ENCODE measurements at regions not wholly inside any gene's neighbourhood (a gene's known extent, or its start where the extent isn't known, plus 50 kb on each side); places are given as distances from the start of the nearest gene placed in this dataset.
A peak's percentile ranks its signal among the peaks of the same experiment; 100 is the strongest.

- no TSS peak for BruUV-seq (replicated peaks)
- intact Hi-C loops (cut with micrococcal nuclease; ENCODE audit: unreplicated experiment), result loop anchor here (2.0 to 10.0 kb wide), 3 partner anchors 281 to 425 kb away; no protein-coding TSS in a partner anchor
- ChIA-PET POLR2A (no interaction called here), CTCF (ENCODE audit: unreplicated experiment) (interaction anchor here (1.1 kb wide), 1 partner anchor 11 kb away, joined by 4 read pairs; no protein-coding TSS in a partner anchor)
- H3K4me1 ChIP-seq (ENCODE audit: insufficient read depth, low read length, poor library complexity, severe bottlenecking), result no peaks in the 10 kb centered on the region
- H3K4me3 ChIP-seq (ENCODE audit: low read depth, low read length, poor library complexity, severe bottlenecking), result no peak overlapping the region
- no peak overlapping the region for H3K4me2 ChIP-seq (ENCODE audit: low read length)
- no peaks in the 10 kb centered on the region for H3K79me2 ChIP-seq (ENCODE audit: insufficient read depth, low read depth, low read length)
- peak; percentile 20 for DNase-seq (ENCODE audit: low spot score)
- H3K27ac ChIP-seq (ENCODE audit: low read depth, low read length, poor library complexity, severe bottlenecking), result no peak overlapping the region
- H3K9me2 ChIP-seq (ENCODE audit: insufficient read depth, low read length), result no peaks in the 10 kb centered on the region
- no peaks in the 10 kb centered on the region for H4K20me1 ChIP-seq (ENCODE audit: insufficient read depth, low read length)
- no peaks in the 10 kb centered on the region for H3K36me3 ChIP-seq (ENCODE audit: insufficient read depth, low read length)
- no peak overlapping the region for H2AFZ ChIP-seq (ENCODE audit: low read length)
- no peaks in the 10 kb centered on the region for H3K9me3 ChIP-seq (ENCODE audit: low read length)
- TF ChIP-seq EZH2phosphoT487 (IDR thresholded peaks at IDR 0.05; ENCODE audit: borderline replicate concordance, low read depth, low read length) (no peak), CTCF (conservative IDR thresholded peaks at IDR 0.05; ENCODE audit: low read length) (peak; percentile 63)
These were observed 458.3 kb upstream of the SEL1L start for GRCh38 chr14:81991998-81992397.

- CTCF ChIA-PET (ENCODE audit: unreplicated experiment), result no interaction called here
- no peaks in the 10 kb centered on the region for H3K9me3 ChIP-seq (ENCODE audit: low read length)
- H3K4me2 ChIP-seq (ENCODE audit: low read length), result no peak overlapping the region
- no peak for DNase-seq (ENCODE audit: low spot score)
- POLR2A ChIA-PET, result no interaction called here
- no peaks in the 10 kb centered on the region for H3K4me1 ChIP-seq (ENCODE audit: insufficient read depth, low read length, poor library complexity, severe bottlenecking)
- intact Hi-C loops (cut with micrococcal nuclease; ENCODE audit: unreplicated experiment), result loop anchor here (5.0 to 10.0 kb wide), 2 partner anchors 369 to 426 kb away; no protein-coding TSS in a partner anchor
- no peaks in the 10 kb centered on the region for H3K79me2 ChIP-seq (ENCODE audit: insufficient read depth, low read depth, low read length)
- H4K20me1 ChIP-seq (ENCODE audit: insufficient read depth, low read length), result no peaks in the 10 kb centered on the region
- no peak overlapping the region for H3K4me3 ChIP-seq (ENCODE audit: low read depth, low read length, poor library complexity, severe bottlenecking)
- H3K27ac ChIP-seq (ENCODE audit: low read depth, low read length, poor library complexity, severe bottlenecking), result no peak overlapping the region
- TF ChIP-seq CTCF (conservative IDR thresholded peaks at IDR 0.05; ENCODE audit: low read length) (no peak), EZH2phosphoT487 (IDR thresholded peaks at IDR 0.05; ENCODE audit: borderline replicate concordance, low read depth, low read length) (no peak)
- BruUV-seq (replicated peaks), result no TSS peak
- no peaks in the 10 kb centered on the region for H3K36me3 ChIP-seq (ENCODE audit: insufficient read depth, low read length)
- H2AFZ ChIP-seq (ENCODE audit: low read length), result no peak overlapping the region
- no peaks in the 10 kb centered on the region for H3K9me2 ChIP-seq (ENCODE audit: insufficient read depth, low read length)
These were observed 459.8 kb upstream of the SEL1L start for GRCh38 chr14:81993432-81993831.

GRCh38 chr14:82003426-82003825 is 469.8 kb upstream of the SEL1L start:
- CTCF ChIA-PET (ENCODE audit: unreplicated experiment), result no interaction called here
- no TSS peak for BruUV-seq (replicated peaks)
- DNase-seq (ENCODE audit: low spot score), result no peak

More at GRCh38 chr14:82003426-82003825, 469.8 kb upstream of the SEL1L start:
- Histone ChIP-seq H3K4me3 (ENCODE audit: low read depth, low read length, poor library complexity, severe bottlenecking) (no peak overlapping the region), H3K27ac (ENCODE audit: low read depth, low read length, poor library complexity, severe bottlenecking) (no peak overlapping the region), H3K9me2 (ENCODE audit: insufficient read depth, low read length) (peaks cover 6% of the 10 kb centered on the region; the same call in 1 of the 2 replicates), H3K4me2 (ENCODE audit: low read length) (no peak overlapping the region), H2AFZ (ENCODE audit: low read length) (no peak overlapping the region), H3K9me3 (ENCODE audit: low read length) (no peaks in the 10 kb centered on the region), H4K20me1 (ENCODE audit: insufficient read depth, low read length) (no peaks in the 10 kb centered on the region), H3K4me1 (ENCODE audit: insufficient read depth, low read length, poor library complexity, severe bottlenecking) (no peaks in the 10 kb centered on the region), H3K79me2 (ENCODE audit: insufficient read depth, low read depth, low read length) (no peaks in the 10 kb centered on the region), H3K36me3 (ENCODE audit: insufficient read depth, low read length) (no peaks in the 10 kb centered on the region)
- POLR2A ChIA-PET, result interaction anchor here (1.0 kb wide), 1 partner anchor 307 kb away, joined by 3 read pairs; no protein-coding TSS in a partner anchor
- intact Hi-C loops (cut with micrococcal nuclease; ENCODE audit: unreplicated experiment), result no loop called here
- no peak for TF ChIP-seq CTCF (conservative IDR thresholded peaks at IDR 0.05; ENCODE audit: low read length)
- TF ChIP-seq EZH2phosphoT487 (IDR thresholded peaks at IDR 0.05; ENCODE audit: borderline replicate concordance, low read depth, low read length), result no peak

Measured in OCI-LY7 (cell line).